Breast epithelium (tissue), 4 donors: ENCODE measurements at regions not wholly inside any gene's neighbourhood (a gene's known extent, or its start where the extent isn't known, plus 50 kb on each side); places are given as distances from the start of the nearest gene placed in this dataset.

ENCODE experiments used
- DNase-seq, 2 donors: peaks; one replicate each; pipeline ENCODE4 v3.0.0-alpha.2; 2019; ENCODE audit warnings: low spot score in 2 of 2
- H3K27ac ChIP-seq, 2 donors: fragments of 200-600 bp; sonication (generic) in 1 of 2; one replicate each; pipeline ENCODE4 v1.5.1; 2016 to 2019; ENCODE audit warnings: mild to moderate bottlenecking in 1 of 2
- H3K27me3 ChIP-seq, 2 donors: fragments of 200-600 bp; sonication (generic) in 1 of 2; one replicate each; pipeline versions ENCODE4 v1.5.1 to v1.6.0; 2017 to 2019; ENCODE audit warnings: control low read depth in 1 of 2, mild to moderate bottlenecking in 1 of 2
- H3K36me3 ChIP-seq: fragments of 200-600 bp; one replicate; pipeline ENCODE4 v1.5.1; 2019
- H3K4me1 ChIP-seq, 2 donors: fragments of 200-600 bp; sonication (generic); one replicate each; pipeline ENCODE4 v1.5.1; 2016 to 2019; ENCODE audit warnings: control low read depth in 1 of 2
- H3K4me3 ChIP-seq, 3 donors: fragments of 200-600 bp; sonication (generic); 1 replicate in 2 of 3; 2 replicates in 1 of 3; pipeline ENCODE4 v1.5.1; 2016 to 2019; ENCODE audit warnings: mild to moderate bottlenecking in 3 of 3, moderate library complexity in 2 of 3
- H3K9me3 ChIP-seq, 2 donors: fragments of 200-600 bp; sonication (generic) in 1 of 2; one replicate each; pipeline ENCODE4 v1.5.1; 2016 to 2019; ENCODE audit warnings: control low read depth in 1 of 2
- POLR2A ChIP-seq: fragments of 450-650 bp; IDR thresholded peaks from one replicate; pipeline ENCODE4 v1.6.1; 2016; ENCODE audit warnings: antibody characterized with exemption, mild to moderate bottlenecking, moderate library complexity
- POLR2AphosphoS5 ChIP-seq, 3 donors: sonication (generic); formaldehyde crosslinking; IDR thresholded peaks; one replicate each; pipeline ENCODE4 v1.6.1; 2017; ENCODE audit warnings: antibody characterized with exemption in 3 of 3
- intact Hi-C: fragments of 100-400 bp; cut with DNase I; formaldehyde crosslinking; loops from one replicate; pipeline ENCODE4 v1.15.1; 2023; ENCODE audit warnings: low total_unique reads
- TF ChIP-seq, protein P1 (sequence below), 3 donors: fragments of 450-650 bp; IDR thresholded peaks; one replicate each; pipeline ENCODE4 v1.5.1; 2016 to 2017; ENCODE audit warnings: antibody characterized with exemption in 3 of 3, mild to moderate bottlenecking in 3 of 3, moderate library complexity in 3 of 3

DNA sequence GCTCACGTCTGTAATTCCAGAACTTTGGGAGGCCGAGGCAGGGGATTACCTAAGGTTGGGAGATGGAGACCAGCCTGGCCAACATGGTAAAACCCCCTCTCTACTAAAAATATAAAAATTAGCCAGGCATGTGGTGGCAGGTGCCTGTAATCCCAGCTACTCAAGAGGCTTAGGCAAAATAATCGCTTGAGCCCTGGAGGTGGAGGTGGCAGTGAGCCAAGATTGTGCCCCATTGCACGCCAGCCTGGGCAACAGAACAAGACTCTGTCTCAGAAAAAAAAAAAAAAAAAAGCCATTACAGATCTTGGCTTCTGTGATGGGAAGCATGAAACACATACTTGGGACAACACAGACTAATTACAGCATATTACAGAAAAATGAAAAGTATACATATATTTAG, 1404.5 kb upstream of the SPRY2 start:
- H3K9me3 ChIP-seq, result no peaks in the 10 kb centered on the region
- no peaks in the 10 kb centered on the region for H3K27me3 ChIP-seq
- H3K36me3 ChIP-seq, result no peaks in the 10 kb centered on the region
- H3K4me1 ChIP-seq, result no peaks in the 10 kb centered on the region
- TF ChIP-seq POLR2A (no peak), POLR2AphosphoS5 (IDR thresholded peaks at IDR 0.05) (no peak)
- TF ChIP-seq, protein P1, sequence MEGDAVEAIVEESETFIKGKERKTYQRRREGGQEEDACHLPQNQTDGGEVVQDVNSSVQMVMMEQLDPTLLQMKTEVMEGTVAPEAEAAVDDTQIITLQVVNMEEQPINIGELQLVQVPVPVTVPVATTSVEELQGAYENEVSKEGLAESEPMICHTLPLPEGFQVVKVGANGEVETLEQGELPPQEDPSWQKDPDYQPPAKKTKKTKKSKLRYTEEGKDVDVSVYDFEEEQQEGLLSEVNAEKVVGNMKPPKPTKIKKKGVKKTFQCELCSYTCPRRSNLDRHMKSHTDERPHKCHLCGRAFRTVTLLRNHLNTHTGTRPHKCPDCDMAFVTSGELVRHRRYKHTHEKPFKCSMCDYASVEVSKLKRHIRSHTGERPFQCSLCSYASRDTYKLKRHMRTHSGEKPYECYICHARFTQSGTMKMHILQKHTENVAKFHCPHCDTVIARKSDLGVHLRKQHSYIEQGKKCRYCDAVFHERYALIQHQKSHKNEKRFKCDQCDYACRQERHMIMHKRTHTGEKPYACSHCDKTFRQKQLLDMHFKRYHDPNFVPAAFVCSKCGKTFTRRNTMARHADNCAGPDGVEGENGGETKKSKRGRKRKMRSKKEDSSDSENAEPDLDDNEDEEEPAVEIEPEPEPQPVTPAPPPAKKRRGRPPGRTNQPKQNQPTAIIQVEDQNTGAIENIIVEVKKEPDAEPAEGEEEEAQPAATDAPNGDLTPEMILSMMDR (IDR thresholded peaks at IDR 0.05), result no peak
- H3K27ac ChIP-seq, result no peak overlapping the region
- H3K4me3 ChIP-seq, result no peak overlapping the region
- no peak for DNase-seq
- intact Hi-C loops, result no loop called here

DNA sequence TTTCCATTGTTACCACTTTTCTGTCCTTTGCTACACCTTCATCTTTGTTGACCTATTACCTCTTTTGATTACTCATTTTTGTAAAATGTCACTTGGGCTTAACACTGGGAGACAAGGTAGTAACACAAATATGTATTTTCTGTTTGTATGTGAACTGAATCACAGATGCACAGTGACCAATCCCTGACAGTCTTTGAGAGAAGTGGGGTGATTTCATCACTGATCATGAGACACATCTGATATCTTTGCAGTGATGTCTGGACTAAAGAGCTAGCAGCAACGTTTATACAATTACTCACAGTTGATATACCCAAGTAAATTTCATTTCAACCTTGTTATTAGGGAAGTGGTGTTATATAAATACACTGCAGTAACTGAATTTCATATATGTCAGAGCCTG, 1397.4 kb upstream of the SPRY2 start:
- no peaks in the 10 kb centered on the region for H3K27me3 ChIP-seq
- no peaks in the 10 kb centered on the region for H3K36me3 ChIP-seq
- H3K27ac ChIP-seq, result no peak overlapping the region
- no peaks in the 10 kb centered on the region for H3K4me1 ChIP-seq
- intact Hi-C loops, result no loop called here
- DNase-seq, result no peak
- peaks cover 0 to 4% of the 10 kb centered on the region in 2 donors for H3K9me3 ChIP-seq
- H3K4me3 ChIP-seq, result no peak overlapping the region
- TF ChIP-seq POLR2A (no peak), POLR2AphosphoS5 (IDR thresholded peaks at IDR 0.05) (no peak)
- TF ChIP-seq, protein P1 (IDR thresholded peaks at IDR 0.05), result no peak

DNA sequence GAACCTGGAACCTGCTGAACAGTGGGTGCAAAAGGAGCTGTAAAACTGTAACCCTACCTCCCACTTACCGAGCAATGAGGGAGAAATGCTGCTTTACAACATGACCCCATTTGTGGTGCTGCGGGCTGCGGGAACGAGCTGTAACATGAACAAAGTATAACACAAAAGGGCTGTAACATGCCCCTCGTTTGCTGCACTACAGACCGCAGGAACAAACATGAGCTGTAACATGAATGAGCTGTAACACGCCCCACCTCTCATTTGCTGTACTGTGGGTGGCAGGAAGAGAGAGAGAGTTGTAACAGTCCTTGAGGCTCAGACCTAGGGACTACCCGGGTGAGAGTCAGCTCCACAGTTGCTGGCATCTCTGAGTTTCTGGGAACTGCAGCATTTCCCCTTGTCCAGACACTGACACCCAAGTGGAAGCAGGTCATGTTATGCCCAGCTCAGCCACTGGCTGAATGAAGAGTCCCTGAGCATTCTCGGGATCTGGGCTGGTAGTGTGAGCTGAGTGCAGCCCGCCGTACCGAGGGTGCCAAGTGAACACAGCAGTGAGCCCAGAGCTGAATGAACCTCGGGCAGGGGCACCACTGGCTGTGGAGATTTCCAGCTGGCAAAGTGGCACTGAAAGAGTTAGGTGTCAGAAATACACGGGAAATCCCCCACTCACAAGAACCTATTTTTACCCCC, 1385.3 kb upstream of the SPRY2 start:
- intact Hi-C loops, result no loop called here
- TF ChIP-seq, protein P1 (IDR thresholded peaks at IDR 0.05), result no peak
- TF ChIP-seq POLR2AphosphoS5 (IDR thresholded peaks at IDR 0.05) (no peak), POLR2A (no peak)
- no peak overlapping the region for H3K4me3 ChIP-seq

DNA sequence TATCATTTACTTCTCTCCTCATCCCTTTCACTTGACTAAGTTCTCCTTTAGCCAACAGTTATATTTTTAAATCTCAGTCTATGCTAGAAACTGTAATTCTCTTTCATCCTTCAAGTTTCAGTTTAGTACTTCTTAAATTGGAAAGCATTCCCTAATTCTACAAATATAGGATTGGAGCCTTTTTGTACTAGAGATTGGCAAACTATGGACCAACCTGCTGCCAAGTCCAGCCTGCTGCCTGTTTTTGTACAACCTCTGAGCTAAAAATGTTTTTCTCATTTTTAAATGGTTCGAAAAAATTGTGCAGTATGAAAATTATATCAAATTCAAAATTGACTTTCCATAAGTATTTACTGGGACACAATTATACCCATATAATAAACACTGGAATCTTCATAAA, 1381.5 kb upstream of the SPRY2 start:
- H3K36me3 ChIP-seq, result no peaks in the 10 kb centered on the region
- no peak for DNase-seq
- intact Hi-C loops, result no loop called here
- H3K27me3 ChIP-seq, result no peaks in the 10 kb centered on the region
- TF ChIP-seq POLR2AphosphoS5 (IDR thresholded peaks at IDR 0.05) (no peak), POLR2A (no peak)
- TF ChIP-seq, protein P1 (IDR thresholded peaks at IDR 0.05), result no peak
- H3K9me3 ChIP-seq, result no peaks in the 10 kb centered on the region
- H3K4me3 ChIP-seq, result no peak overlapping the region
- H3K27ac ChIP-seq, result no peak overlapping the region
- H3K4me1 ChIP-seq, result no peaks in the 10 kb centered on the region

More for the DNA sequence above, 1385.3 kb upstream of the SPRY2 start:
- no peaks in the 10 kb centered on the region for H3K4me1 ChIP-seq
- no peak for DNase-seq
- H3K27ac ChIP-seq, result no peak overlapping the region
- no peaks in the 10 kb centered on the region for H3K27me3 ChIP-seq
- no peaks in the 10 kb centered on the region for H3K36me3 ChIP-seq
- no peaks in the 10 kb centered on the region for H3K9me3 ChIP-seq

DNA sequence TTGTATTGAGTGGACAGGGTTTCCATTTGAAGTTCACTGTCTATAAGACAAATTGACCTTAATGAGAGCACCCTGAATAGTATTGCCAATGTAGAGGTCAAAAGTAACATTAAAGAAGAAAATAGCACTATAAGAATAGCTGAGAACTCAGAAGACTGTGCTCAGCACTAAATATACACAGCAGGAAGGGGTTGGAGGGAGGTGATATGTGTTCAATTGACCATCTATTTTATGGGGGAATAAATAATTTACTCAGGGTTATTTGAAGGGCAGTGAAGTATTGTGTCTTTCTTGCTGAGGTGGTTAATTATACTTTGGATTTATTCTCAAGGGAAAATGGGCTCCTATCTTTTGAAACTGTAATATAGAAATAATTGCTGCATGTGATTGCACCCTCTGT, 1380.5 kb upstream of the SPRY2 start:
- Histone ChIP-seq H3K27me3 (no peaks in the 10 kb centered on the region), H3K4me3 (no peak overlapping the region), H3K9me3 (no peaks in the 10 kb centered on the region), H3K36me3 (no peaks in the 10 kb centered on the region), H3K27ac (no peak overlapping the region), H3K4me1 (no peaks in the 10 kb centered on the region)
- no peak for TF ChIP-seq POLR2A
- no peak for TF ChIP-seq POLR2AphosphoS5 (IDR thresholded peaks at IDR 0.05)
- TF ChIP-seq, protein P1 (IDR thresholded peaks at IDR 0.05), result no peak
- intact Hi-C loops, result no loop called here
- DNase-seq, result no peak
